K562 (cell line): ENCODE measurements at regions not wholly inside any gene's neighbourhood (a gene's known extent, or its start where the extent isn't known, plus 50 kb on each side); places are given as distances from the start of the nearest gene placed in this dataset.
"Not testable (repeated sequence)": the region's sequence is repeated elsewhere in the genome, so short reads cannot be mapped to it uniquely, and the experiment has no call there.

Experiments used
- E4F1 ChIP-seq: fragments of 250-450 bp; sonication (Bioruptor Pico); IDR thresholded peaks from 2 replicates; pipeline ENCODE4 v1.5.0; 2021; ENCODE audit warnings: mild to moderate bottlenecking, borderline replicate concordance
- MXI1 ChIP-seq: IDR thresholded peaks from 2 replicates; pipeline ENCODE4 v1.6.1; 2011; ENCODE audit warnings: low read depth, mild to moderate bottlenecking, improper control_type of control experiment, low read length
- RERE ChIP-seq: sonication (generic); formaldehyde crosslinking; IDR thresholded peaks from 2 replicates; pipeline ENCODE4 v1.8.0; 2023; ENCODE audit warnings: missing genetic modification reagents, mild to moderate bottlenecking, borderline replicate concordance
- SMC3 ChIP-seq: conservative IDR thresholded peaks from 2 replicates; pipeline ENCODE4 v1.6.1; 2011; ENCODE audit warnings: low read depth, low read length, improper control_type of control experiment; ENCODE audit not compliant: insufficient read depth
- SP1 ChIP-seq: sonication (generic); formaldehyde crosslinking; IDR thresholded peaks from 2 replicates; pipeline ENCODE4 v1.8.1; 2022; ENCODE audit warnings: mild to moderate bottlenecking, missing genetic modification reagents
- STAT6 ChIP-seq: sonication (generic); formaldehyde crosslinking; IDR thresholded peaks from 2 replicates; pipeline ENCODE4 v1.8.1; 2023; ENCODE audit warnings: mild to moderate bottlenecking, missing genetic modification reagents
- TCF7 ChIP-seq: sonication (generic); IDR thresholded peaks from 2 replicates; pipeline ENCODE4 v1.6.1; 2016; ENCODE audit warnings: antibody characterized with exemption, borderline replicate concordance
- ZFP1 ChIP-seq: fragments of 450-650 bp; formaldehyde crosslinking; IDR thresholded peaks from 2 replicates; pipeline ENCODE4 v1.4.0; 2020; ENCODE audit warnings: mild to moderate bottlenecking, mixed read lengths
- ZKSCAN8 ChIP-seq: fragments of 200-800 bp; sonication (Bioruptor generic); IDR thresholded peaks from 2 replicates; pipeline ENCODE4 v1.6.1; 2016; ENCODE audit warnings: missing genetic modification characterization, missing compliant biosample characterization
- ZNF184 ChIP-seq: sonication (generic); formaldehyde crosslinking; IDR thresholded peaks from 2 replicates; pipeline ENCODE4 v1.5.0; 2020; ENCODE audit warnings: missing genetic modification reagents

- TF ChIP-seq MXI1; SP1 (CRISPR knock-in tag); ZFP1; E4F1 (CRISPR knock-in tag); RERE (CRISPR knock-in tag); STAT6 (CRISPR knock-in tag); TCF7; ZNF184 (CRISPR knock-in tag); ZKSCAN8 (CRISPR knock-in tag); SMC3: not testable (repeated sequence)
Measured at GRCh38 chr10:38383800-38384199, 289.7 kb downstream of the ZNF37A start.
